NCI-H146 treated with DMSO at 0.1 percent for 48 hours (cell line): ENCODE measurements at regions not wholly inside any gene's neighbourhood (a gene's known extent, or its start where the extent isn't known, plus 50 kb on each side); places are given as distances from the start of the nearest gene placed in this dataset.
"Not testable (repeated sequence)": the region's sequence is repeated elsewhere in the genome, so short reads cannot be mapped to it uniquely, and the experiment has no call there.

Experiments used
- DNase-seq: peaks from one replicate; lab custom pipeline; 2025; ENCODE audit not compliant: unreplicated experiment; lab: John Stamatoyannopoulos, UW

GRCh38 chr15:26197060-26197459 lies 333.9 kb upstream of the ATP10A start:
- DNase-seq: no peak

- no peak for DNase-seq
These were observed 328.1 kb upstream of the ATP10A start for GRCh38 chr15:26191193-26191592.

GRCh38 chr15:26186138-26186537 lies 323.0 kb upstream of the ATP10A start:
- not testable (repeated sequence) for DNase-seq

GRCh38 chr15:26182441-26182840 lies 319.3 kb upstream of the ATP10A start:
- no peak for DNase-seq

- DNase-seq: no peak
These were observed 316.8 kb upstream of the ATP10A start for GRCh38 chr15:26179906-26180305.

GRCh38 chr15:26178640-26179220 lies 315.6 kb upstream of the ATP10A start:
- DNase-seq: no peak

- no peak for DNase-seq
These were observed 314.7 kb upstream of the ATP10A start for GRCh38 chr15:26177816-26178215.

- no peak for DNase-seq
These were observed 313.7 kb upstream of the ATP10A start for GRCh38 chr15:26176831-26177230.

- no peak for DNase-seq
These were observed 308.1 kb upstream of the ATP10A start for GRCh38 chr15:26171266-26171665.

GRCh38 chr15:26166429-26166828 lies 303.3 kb upstream of the ATP10A start:
- no peak for DNase-seq

- no peak for DNase-seq
These were observed 302.4 kb upstream of the ATP10A start for GRCh38 chr15:26165546-26165945.

GRCh38 chr15:26160343-26160742 lies 297.2 kb upstream of the ATP10A start:
- DNase-seq: no peak

- no peak for DNase-seq
These were observed 295.0 kb upstream of the ATP10A start for GRCh38 chr15:26158176-26158575.

- no peak for DNase-seq
These were observed 294.0 kb upstream of the ATP10A start for GRCh38 chr15:26157081-26157480.

GRCh38 chr15:26156051-26156450 lies 292.9 kb upstream of the ATP10A start:
- no peak for DNase-seq

- no peak for DNase-seq
These were observed 285.2 kb upstream of the ATP10A start for GRCh38 chr15:26148156-26148860.

GRCh38 chr15:26146202-26146601 lies 283.1 kb upstream of the ATP10A start:
- no peak for DNase-seq

- DNase-seq: no peak
These were observed 282.7 kb upstream of the ATP10A start for GRCh38 chr15:26145796-26146195.

GRCh38 chr15:26144836-26145235 lies 281.7 kb upstream of the ATP10A start:
- no peak for DNase-seq

GRCh38 chr15:26143221-26143620 lies 280.1 kb upstream of the ATP10A start:
- no peak for DNase-seq

- no peak for DNase-seq
These were observed 271.7 kb upstream of the ATP10A start for GRCh38 chr15:26134812-26135211.

- DNase-seq: no peak
These were observed 271.0 kb upstream of the ATP10A start for GRCh38 chr15:26134152-26134551.

- no peak for DNase-seq
These were observed 269.7 kb upstream of the ATP10A start for GRCh38 chr15:26132811-26133210.
